Hepatocyte (in vitro differentiated cells): ENCODE measurements at regions not wholly inside any gene's neighbourhood (a gene's known extent, or its start where the extent isn't known, plus 50 kb on each side); places are given as distances from the start of the nearest gene placed in this dataset.

ENCODE experiments used
- EZH2 ChIP-seq: fragments of 200-600 bp; sonication (generic); IDR thresholded peaks from 2 replicates; pipeline ENCODE4 v1.6.1; 2016; ENCODE audit warnings: antibody characterized with exemption, mild to moderate bottlenecking, borderline replicate concordance
- TF ChIP-seq, protein P1 (sequence below): fragments of 200-600 bp; sonication (generic); IDR thresholded peaks from 2 replicates; pipeline ENCODE4 v1.5.1; 2016; ENCODE audit warnings: antibody characterized with exemption, mild to moderate bottlenecking; ENCODE audit not compliant: poor library complexity

DNA sequence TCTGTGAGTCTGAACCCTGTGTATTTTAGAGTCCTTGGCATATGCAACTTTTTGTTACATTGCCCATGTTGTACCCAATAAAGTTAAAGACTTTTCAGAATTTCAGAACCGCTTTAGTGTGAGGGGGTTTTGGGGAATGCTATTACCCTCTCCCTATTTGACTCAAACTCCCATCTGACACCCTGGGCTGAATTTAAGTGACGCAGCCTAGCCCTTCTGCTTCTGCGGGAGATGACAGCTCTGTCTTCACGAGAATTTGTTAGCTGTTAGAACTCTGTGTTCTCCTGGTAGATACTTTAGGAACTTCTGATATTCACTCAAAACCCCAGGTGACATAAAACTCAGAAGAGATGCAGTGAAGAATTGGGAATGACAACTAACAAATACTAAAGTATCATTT, 500.6 kb upstream of the ID4 start:
- no peak for TF ChIP-seq EZH2
- TF ChIP-seq, protein P1, sequence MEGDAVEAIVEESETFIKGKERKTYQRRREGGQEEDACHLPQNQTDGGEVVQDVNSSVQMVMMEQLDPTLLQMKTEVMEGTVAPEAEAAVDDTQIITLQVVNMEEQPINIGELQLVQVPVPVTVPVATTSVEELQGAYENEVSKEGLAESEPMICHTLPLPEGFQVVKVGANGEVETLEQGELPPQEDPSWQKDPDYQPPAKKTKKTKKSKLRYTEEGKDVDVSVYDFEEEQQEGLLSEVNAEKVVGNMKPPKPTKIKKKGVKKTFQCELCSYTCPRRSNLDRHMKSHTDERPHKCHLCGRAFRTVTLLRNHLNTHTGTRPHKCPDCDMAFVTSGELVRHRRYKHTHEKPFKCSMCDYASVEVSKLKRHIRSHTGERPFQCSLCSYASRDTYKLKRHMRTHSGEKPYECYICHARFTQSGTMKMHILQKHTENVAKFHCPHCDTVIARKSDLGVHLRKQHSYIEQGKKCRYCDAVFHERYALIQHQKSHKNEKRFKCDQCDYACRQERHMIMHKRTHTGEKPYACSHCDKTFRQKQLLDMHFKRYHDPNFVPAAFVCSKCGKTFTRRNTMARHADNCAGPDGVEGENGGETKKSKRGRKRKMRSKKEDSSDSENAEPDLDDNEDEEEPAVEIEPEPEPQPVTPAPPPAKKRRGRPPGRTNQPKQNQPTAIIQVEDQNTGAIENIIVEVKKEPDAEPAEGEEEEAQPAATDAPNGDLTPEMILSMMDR = no peak
